ENCODE measurements at regions not wholly inside any gene's neighbourhood (a gene's known extent, or its start where the extent isn't known, plus 50 kb on each side); places are given as distances from the start of the nearest gene placed in this dataset.
"Not testable (repeated sequence)": the region's sequence is repeated elsewhere in the genome, so short reads cannot be mapped to it uniquely, and the experiment has no call there.

DNA sequence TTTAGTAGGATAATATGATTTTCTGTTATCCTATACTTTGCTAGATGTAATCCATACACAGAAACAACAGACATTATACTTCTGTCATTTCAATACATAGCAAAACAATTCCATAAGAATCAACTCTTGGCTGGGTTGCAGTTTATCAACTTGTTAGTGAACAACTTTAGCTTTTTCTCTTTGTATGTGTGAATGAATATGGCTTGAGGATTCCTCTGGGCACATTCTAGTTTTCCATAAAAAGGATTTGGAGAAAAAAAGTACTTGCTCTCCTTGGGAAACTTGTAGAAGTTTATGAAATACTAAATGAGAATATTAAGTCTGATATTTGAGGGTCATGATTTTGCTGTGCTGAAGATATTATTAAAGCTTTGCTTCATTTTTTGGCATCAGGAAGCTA lies 210.7 kb upstream of the GIMD1 start:
- TF ChIP-seq CTCF (conservative IDR thresholded peaks at IDR 0.05), result no peak
- Histone ChIP-seq H3K9me3 (ENCODE audit: control insufficient read depth, low read length) (no peaks in the 10 kb centered on the region), H3K4me1 (ENCODE audit: control insufficient read depth, insufficient read depth, low read length) (peaks cover 4% of the 10 kb centered on the region), H3K9ac (ENCODE audit: extremely low read depth, low read length, poor library complexity, severe bottlenecking) (no peak overlapping the region), H3K4me3 (ENCODE audit: low read length) (no peak overlapping the region), H3K27me3 (ENCODE audit: control insufficient read depth, insufficient read depth, low read length, poor library complexity, severe bottlenecking) (no peaks in the 10 kb centered on the region), H3K36me3 (ENCODE audit: control insufficient read depth, insufficient read depth, low read length) (no peaks in the 10 kb centered on the region), H3K27ac (ENCODE audit: low read depth, low read length) (no peak overlapping the region)
- H3K36me3 Mint-ChIP-seq (ENCODE audit: low read depth), result no peaks in the 10 kb centered on the region
- no peak overlapping the region for H3K4me3 Mint-ChIP-seq
- DNase-seq, result no peak
- H3K27ac Mint-ChIP-seq, result no peak overlapping the region
- H3K4me1 Mint-ChIP-seq, result peaks cover 10% of the 10 kb centered on the region
- peaks cover 2% of the 10 kb centered on the region for H3K9me3 Mint-ChIP-seq
- H3K27me3 Mint-ChIP-seq (ENCODE audit: insufficient read depth), result no peaks in the 10 kb centered on the region

- Histone ChIP-seq H3K4me3 (ENCODE audit: low read length) (no peak overlapping the region), H3K36me3 (ENCODE audit: control insufficient read depth, insufficient read depth, low read length) (no peaks in the 10 kb centered on the region), H3K9me3 (ENCODE audit: control insufficient read depth, low read length) (no peaks in the 10 kb centered on the region), H3K27me3 (ENCODE audit: control insufficient read depth, insufficient read depth, low read length, poor library complexity, severe bottlenecking) (no peaks in the 10 kb centered on the region), H3K27ac (ENCODE audit: low read depth, low read length) (no peak overlapping the region), H3K4me1 (ENCODE audit: control insufficient read depth, insufficient read depth, low read length) (no peaks in the 10 kb centered on the region), H3K9ac (ENCODE audit: extremely low read depth, low read length, poor library complexity, severe bottlenecking) (no peak overlapping the region)
- no peak for TF ChIP-seq CTCF (conservative IDR thresholded peaks at IDR 0.05)
- Mint-ChIP-seq H3K27ac (no peak overlapping the region), H3K4me1 (no peaks in the 10 kb centered on the region), H3K27me3 (ENCODE audit: insufficient read depth) (no peaks in the 10 kb centered on the region), H3K36me3 (ENCODE audit: low read depth) (no peaks in the 10 kb centered on the region), H3K4me3 (no peak overlapping the region), H3K9me3 (no peaks in the 10 kb centered on the region)
- 92 to 100% methylated on average over 3 to 6 of the region's 7 CpGs for WGBS, 2 experiments (ENCODE audit: insufficient coverage in 1 of 2, insufficient read length in 1 of 2)
- no peak for DNase-seq
These were observed 200.8 kb upstream of the GIMD1 start for GRCh38 chr4:106569146-106570031.

GRCh38 chr4:106565727-106566126 lies 197.1 kb upstream of the GIMD1 start:
- H3K36me3 ChIP-seq (ENCODE audit: control insufficient read depth, insufficient read depth, low read length), result no peaks in the 10 kb centered on the region
- H3K4me1 Mint-ChIP-seq, result no peaks in the 10 kb centered on the region
- H3K36me3 Mint-ChIP-seq (ENCODE audit: low read depth), result no peaks in the 10 kb centered on the region
- H3K27me3 Mint-ChIP-seq (ENCODE audit: insufficient read depth), result no peaks in the 10 kb centered on the region
- no peak overlapping the region for H3K9ac ChIP-seq (ENCODE audit: extremely low read depth, low read length, poor library complexity, severe bottlenecking)
- H3K27ac Mint-ChIP-seq, result no peak overlapping the region
- no peak overlapping the region for H3K4me3 Mint-ChIP-seq
- H3K9me3 Mint-ChIP-seq, result peaks cover 21% of the 10 kb centered on the region
- no peak overlapping the region for H3K27ac ChIP-seq (ENCODE audit: low read depth, low read length)
- no peaks in the 10 kb centered on the region for H3K27me3 ChIP-seq (ENCODE audit: control insufficient read depth, insufficient read depth, low read length, poor library complexity, severe bottlenecking)
- no peaks in the 10 kb centered on the region for H3K9me3 ChIP-seq (ENCODE audit: control insufficient read depth, low read length)
- H3K4me1 ChIP-seq (ENCODE audit: control insufficient read depth, insufficient read depth, low read length), result no peaks in the 10 kb centered on the region
- DNase-seq, result no peak
- WGBS, 2 experiments (ENCODE audit: insufficient coverage in 1 of 2, insufficient read length in 1 of 2), result 93% methylated on average over 2 of the region's 2 CpGs; no CpG with 5 or more reads in 1 of the 2 experiments
- no peak for TF ChIP-seq CTCF (conservative IDR thresholded peaks at IDR 0.05)
- no peak overlapping the region for H3K4me3 ChIP-seq (ENCODE audit: low read length)

- H3K9me3 Mint-ChIP-seq, result peaks cover 36% of the 10 kb centered on the region
- not testable (repeated sequence) for H3K36me3 ChIP-seq (ENCODE audit: control insufficient read depth, insufficient read depth, low read length); H3K4me1 ChIP-seq (ENCODE audit: control insufficient read depth, insufficient read depth, low read length); H3K27ac Mint-ChIP-seq; H3K27me3 Mint-ChIP-seq (ENCODE audit: insufficient read depth); H3K9me3 ChIP-seq (ENCODE audit: control insufficient read depth, low read length); H3K27me3 ChIP-seq (ENCODE audit: control insufficient read depth, insufficient read depth, low read length, poor library complexity, severe bottlenecking); H3K4me1 Mint-ChIP-seq; DNase-seq; H3K4me3 ChIP-seq (ENCODE audit: low read length); H3K9ac ChIP-seq (ENCODE audit: extremely low read depth, low read length, poor library complexity, severe bottlenecking); H3K36me3 Mint-ChIP-seq (ENCODE audit: low read depth); H3K27ac ChIP-seq (ENCODE audit: low read depth, low read length); H3K4me3 Mint-ChIP-seq
- 88 to 89% methylated on average over 8 to 11 of the region's 11 CpGs for WGBS, 2 experiments (ENCODE audit: insufficient coverage in 1 of 2, insufficient read length in 1 of 2)
These were observed 195.1 kb upstream of the GIMD1 start for GRCh38 chr4:106563637-106564036.

Data from endodermal cell (in vitro differentiated cells).